ENCODE measurements at regions not wholly inside any gene's neighbourhood (a gene's known extent, or its start where the extent isn't known, plus 50 kb on each side); places are given as distances from the start of the nearest gene placed in this dataset.

GRCh38 chr13:67986234-67986633 is 756.1 kb upstream of the PCDH9 start:
- no peak for TF ChIP-seq CTCF (IDR thresholded peaks at IDR 0.05; ENCODE audit: insufficient read depth, low read length)
- no peak for TF ChIP-seq POLR2AphosphoS5 (IDR thresholded peaks at IDR 0.05; ENCODE audit: low read depth)
- TF ChIP-seq REST (IDR thresholded peaks at IDR 0.05; ENCODE audit: insufficient replicate concordance, low read depth), result no peak
- no peak for TF ChIP-seq GABPA (IDR thresholded peaks at IDR 0.05; ENCODE audit: low read depth)

Data from HL-60 (cell line).